GM06990 (cell line): ENCODE measurements at regions not wholly inside any gene's neighbourhood (a gene's known extent, or its start where the extent isn't known, plus 50 kb on each side); places are given as distances from the start of the nearest gene placed in this dataset.

ENCODE experiments used
- DNase-seq: peaks from one replicate; pipeline ENCODE4 v3.0.0-alpha.2; 2011; ENCODE audit not compliant: insufficient read length; ENCODE audit errors: extremely low read depth
- H3K27me3 ChIP-seq: replicated peaks from 2 replicates; pipeline ENCODE4 v1.6.0; 2011; ENCODE audit warnings: low read length; ENCODE audit not compliant: control insufficient read depth, insufficient read depth
- H3K36me3 ChIP-seq: 2 replicates; pipeline ENCODE4 v1.5.1; 2011; ENCODE audit warnings: low read length; ENCODE audit not compliant: control insufficient read depth, insufficient read depth
- H3K4me3 ChIP-seq: replicated peaks from 2 replicates; pipeline ENCODE4 v1.5.1; 2011; ENCODE audit warnings: low read depth, mild to moderate bottlenecking, control low read depth, low read length
- CTCF ChIP-seq: IDR thresholded peaks from 2 replicates; pipeline ENCODE4 v1.5.1; 2011; ENCODE audit warnings: low read length, control low read depth, mild to moderate bottlenecking, inconsistent platforms; ENCODE audit not compliant: insufficient read depth, poor library complexity, severe bottlenecking

GRCh38 chr18:2306606-2307005 is 264.7 kb downstream of the METTL4 start:
- Histone ChIP-seq H3K4me3 (no peak overlapping the region), H3K36me3 (no peaks in the 10 kb centered on the region), H3K27me3 (no peaks in the 10 kb centered on the region; the same call in 1 of the 2 replicates)
- DNase-seq: no peak
- no peak for TF ChIP-seq CTCF

GRCh38 chr18:2310886-2311285 is 260.4 kb downstream of the METTL4 start:
- Histone ChIP-seq H3K4me3 (no peak overlapping the region), H3K27me3 (no peaks in the 10 kb centered on the region; the same call in 1 of the 2 replicates), H3K36me3 (no peaks in the 10 kb centered on the region)
- no peak for TF ChIP-seq CTCF
- no peak for DNase-seq

- H3K27me3 ChIP-seq: no peaks in the 10 kb centered on the region; the same call in 1 of the 2 replicates
- DNase-seq: no peak
- no peak overlapping the region for H3K4me3 ChIP-seq
- no peaks in the 10 kb centered on the region for H3K36me3 ChIP-seq
- no peak for TF ChIP-seq CTCF
These were observed 258.9 kb downstream of the METTL4 start for GRCh38 chr18:2312440-2312839.

GRCh38 chr18:2313332-2313731 is 258.0 kb downstream of the METTL4 start:
- DNase-seq: no peak
- no peaks in the 10 kb centered on the region for H3K36me3 ChIP-seq
- no peaks in the 10 kb centered on the region; the same call in 1 of the 2 replicates for H3K27me3 ChIP-seq
- no peak for TF ChIP-seq CTCF
- H3K4me3 ChIP-seq: no peak overlapping the region

- no peak for DNase-seq
- no peak overlapping the region for H3K4me3 ChIP-seq
- H3K27me3 ChIP-seq: no peaks in the 10 kb centered on the region; the same call in 1 of the 2 replicates
- H3K36me3 ChIP-seq: no peaks in the 10 kb centered on the region
- no peak for TF ChIP-seq CTCF
These were observed 255.1 kb downstream of the METTL4 start for GRCh38 chr18:2316082-2316750.
